ENCODE measurements at regions not wholly inside any gene's neighbourhood (a gene's known extent, or its start where the extent isn't known, plus 50 kb on each side); places are given as distances from the start of the nearest gene placed in this dataset.

- TF ChIP-seq CREB1 (IDR thresholded peaks at IDR 0.05; ENCODE audit: low read depth) (no peak), NFIC (IDR thresholded peaks at IDR 0.05) (no peak), CEBPB (IDR thresholded peaks at IDR 0.05) (no peak), YY1 (IDR thresholded peaks at IDR 0.05; ENCODE audit: low read depth) (no peak), EGR1 (IDR thresholded peaks at IDR 0.05) (no peak), EP300 (IDR thresholded peaks at IDR 0.05; ENCODE audit: borderline replicate concordance) (no peak)
These were observed 426.7 kb downstream of the PLPP3 start for GRCh38 chr1:56152635-56153034.

- TF ChIP-seq CEBPB (IDR thresholded peaks at IDR 0.05) (peak; percentile 39; the same call in 1 of the 2 replicates), YY1 (IDR thresholded peaks at IDR 0.05; ENCODE audit: low read depth) (no peak)
These were observed 428.0 kb downstream of the PLPP3 start for GRCh38 chr1:56151402-56151801.

- TF ChIP-seq USF1 (IDR thresholded peaks at IDR 0.05) (no peak), REST (IDR thresholded peaks at IDR 0.05; ENCODE audit: low read depth) (no peak), CEBPB (IDR thresholded peaks at IDR 0.05) (no peak), CREB1 (IDR thresholded peaks at IDR 0.05; ENCODE audit: low read depth) (no peak), TCF12 (IDR thresholded peaks at IDR 0.05; ENCODE audit: low read depth) (no peak), YY1 (IDR thresholded peaks at IDR 0.05; ENCODE audit: low read depth) (no peak), TAF1 (IDR thresholded peaks at IDR 0.05; ENCODE audit: low read depth) (no peak), EP300 (IDR thresholded peaks at IDR 0.05; ENCODE audit: borderline replicate concordance) (no peak), MAX (IDR thresholded peaks at IDR 0.05) (no peak), RAD21 (IDR thresholded peaks at IDR 0.05; ENCODE audit: low read depth) (no peak), EGR1 (IDR thresholded peaks at IDR 0.05) (no peak), NFIC (IDR thresholded peaks at IDR 0.05) (no peak), ZBTB7A (IDR thresholded peaks at IDR 0.05; ENCODE audit: low read depth) (no peak), TEAD4 (IDR thresholded peaks at IDR 0.05) (no peak), FOXM1 (IDR thresholded peaks at IDR 0.05; ENCODE audit: borderline replicate concordance, low read depth) (no peak)
These were observed 428.7 kb downstream of the PLPP3 start for GRCh38 chr1:56150441-56151215.

GRCh38 chr1:56149761-56150160, 429.6 kb downstream of the PLPP3 start:
- TF ChIP-seq ZBTB7A (IDR thresholded peaks at IDR 0.05; ENCODE audit: low read depth) (no peak), FOXM1 (IDR thresholded peaks at IDR 0.05; ENCODE audit: borderline replicate concordance, low read depth) (no peak), REST (IDR thresholded peaks at IDR 0.05; ENCODE audit: low read depth) (no peak), NFIC (IDR thresholded peaks at IDR 0.05) (no peak), YY1 (IDR thresholded peaks at IDR 0.05; ENCODE audit: low read depth) (no peak), MAX (IDR thresholded peaks at IDR 0.05) (no peak), USF1 (IDR thresholded peaks at IDR 0.05) (no peak), CREB1 (IDR thresholded peaks at IDR 0.05; ENCODE audit: low read depth) (no peak), TEAD4 (IDR thresholded peaks at IDR 0.05) (no peak), TCF12 (IDR thresholded peaks at IDR 0.05; ENCODE audit: low read depth) (no peak), TAF1 (IDR thresholded peaks at IDR 0.05; ENCODE audit: low read depth) (no peak), EP300 (IDR thresholded peaks at IDR 0.05; ENCODE audit: borderline replicate concordance) (no peak), EGR1 (IDR thresholded peaks at IDR 0.05) (no peak)

GRCh38 chr1:56148326-56149193, 430.8 kb downstream of the PLPP3 start:
- TF ChIP-seq NFIC (IDR thresholded peaks at IDR 0.05), result no peak
- TF ChIP-seq MAX (IDR thresholded peaks at IDR 0.05), result no peak
- TF ChIP-seq TAF1 (IDR thresholded peaks at IDR 0.05; ENCODE audit: low read depth), result no peak
- TF ChIP-seq CREB1 (IDR thresholded peaks at IDR 0.05; ENCODE audit: low read depth), result no peak
- TF ChIP-seq ZBTB7A (IDR thresholded peaks at IDR 0.05; ENCODE audit: low read depth), result no peak
- TF ChIP-seq FOXM1 (IDR thresholded peaks at IDR 0.05; ENCODE audit: borderline replicate concordance, low read depth), result no peak
- TF ChIP-seq REST (IDR thresholded peaks at IDR 0.05; ENCODE audit: low read depth), result no peak
- TF ChIP-seq TCF12 (IDR thresholded peaks at IDR 0.05; ENCODE audit: low read depth), result no peak
- no peak for TF ChIP-seq USF1 (IDR thresholded peaks at IDR 0.05)
- no peak for TF ChIP-seq EP300 (IDR thresholded peaks at IDR 0.05; ENCODE audit: borderline replicate concordance)
- no peak for TF ChIP-seq RAD21 (IDR thresholded peaks at IDR 0.05; ENCODE audit: low read depth)
- no peak for TF ChIP-seq YY1 (IDR thresholded peaks at IDR 0.05; ENCODE audit: low read depth)
- no peak for TF ChIP-seq CEBPB (IDR thresholded peaks at IDR 0.05)
- TF ChIP-seq EGR1 (IDR thresholded peaks at IDR 0.05), result no peak
